KBM-7 (cell line): ENCODE measurements at regions not wholly inside any gene's neighbourhood (a gene's known extent, or its start where the extent isn't known, plus 50 kb on each side); places are given as distances from the start of the nearest gene placed in this dataset.
A peak's percentile ranks its signal among the peaks of the same experiment; 100 is the strongest.

Experiments used
- DNase-seq: peaks from one replicate; pipeline ENCODE4 v3.0.0-alpha.2; 2015
- in situ Hi-C: fragments of 300-500 bp; cut with MboI; formaldehyde crosslinking; loops from 2 replicates; pipeline ENCODE4 v1.14.3; 2020; ENCODE audit warnings: low sequenced_read_pairs, low pct_unique_long_range_greater_than_20kb, mixed read lengths

- in situ Hi-C loops = loop anchor here (25.0 kb wide), 1 partner anchor 165 kb away; the partner anchor contains the start of gene RPS6KA3
Observed at GRCh38 chrX:20427173-20427770, 160.6 kb upstream of the RPS6KA3 start.

GRCh38 chrX:20421697-20422096, 155.0 kb upstream of the RPS6KA3 start:
- in situ Hi-C loops = no loop called here
- no peak for DNase-seq

More at GRCh38 chrX:20427173-20427770, 160.6 kb upstream of the RPS6KA3 start:
- DNase-seq = peak; percentile 57

GRCh38 chrX:20421275-20421674, 154.6 kb upstream of the RPS6KA3 start:
- in situ Hi-C loops = no loop called here
- no peak for DNase-seq

- in situ Hi-C loops = no loop called here
- DNase-seq = no peak
Observed at GRCh38 chrX:20420058-20420457, 153.3 kb upstream of the RPS6KA3 start.

- DNase-seq = peak; percentile 72
- in situ Hi-C loops = no loop called here
Observed at GRCh38 chrX:20418379-20419150, 151.9 kb upstream of the RPS6KA3 start.

- in situ Hi-C loops = no loop called here
Observed at GRCh38 chrX:20414762-20415445, 148.2 kb upstream of the RPS6KA3 start.

GRCh38 chrX:20414066-20414465, 147.4 kb upstream of the RPS6KA3 start:
- in situ Hi-C loops = no loop called here
- no peak for DNase-seq

More at GRCh38 chrX:20414762-20415445, 148.2 kb upstream of the RPS6KA3 start:
- no peak for DNase-seq

GRCh38 chrX:20412871-20413486, 146.3 kb upstream of the RPS6KA3 start:
- in situ Hi-C loops = no loop called here
- peak; percentile 84 for DNase-seq

GRCh38 chrX:20410540-20410939, 143.8 kb upstream of the RPS6KA3 start:
- no peak for DNase-seq
- in situ Hi-C loops = no loop called here

- no peak for DNase-seq
- in situ Hi-C loops = no loop called here
Observed at GRCh38 chrX:20409991-20410390, 143.3 kb upstream of the RPS6KA3 start.

- DNase-seq = peak; percentile 57
- in situ Hi-C loops = no loop called here
Observed at GRCh38 chrX:20402956-20403355, 136.2 kb upstream of the RPS6KA3 start.

GRCh38 chrX:20399728-20400414, 133.2 kb upstream of the RPS6KA3 start:
- no peak for DNase-seq
- in situ Hi-C loops = no loop called here

- in situ Hi-C loops = no loop called here
- no peak for DNase-seq
Observed at GRCh38 chrX:20397587-20397986, 130.9 kb upstream of the RPS6KA3 start.

- no peak for DNase-seq
- in situ Hi-C loops = no loop called here
Observed at GRCh38 chrX:20394451-20394850, 127.7 kb upstream of the RPS6KA3 start.

GRCh38 chrX:20393944-20394343, 127.2 kb upstream of the RPS6KA3 start:
- in situ Hi-C loops = no loop called here
- DNase-seq = no peak

- in situ Hi-C loops = no loop called here
Observed at GRCh38 chrX:20388594-20388993, 121.9 kb upstream of the RPS6KA3 start.

GRCh38 chrX:20383477-20383876, 116.8 kb upstream of the RPS6KA3 start:
- no peak for DNase-seq
- in situ Hi-C loops = no loop called here

More at GRCh38 chrX:20388594-20388993, 121.9 kb upstream of the RPS6KA3 start:
- no peak for DNase-seq

- no peak for DNase-seq
- in situ Hi-C loops = no loop called here
Observed at GRCh38 chrX:20382518-20383297, 116.0 kb upstream of the RPS6KA3 start.
